Keratinocyte (primary cell): ENCODE measurements at regions not wholly inside any gene's neighbourhood (a gene's known extent, or its start where the extent isn't known, plus 50 kb on each side); places are given as distances from the start of the nearest gene placed in this dataset.
A peak's percentile ranks its signal among the peaks of the same experiment; 100 is the strongest.

Experiments used
- DNase-seq: peaks from one replicate; pipeline ENCODE4 v3.0.0-alpha.2; 2011; ENCODE audit warnings: low read depth, missing footprints, low spot score
- FAIRE-seq: peaks from 2 replicates; lab custom pipeline; 2011; peaks lifted over from hg19 to GRCh38; lab: Jason Lieb, UNC
- H2AFZ ChIP-seq: 2 replicates; pipeline ENCODE4 v1.6.0; 2012; ENCODE audit warnings: low read length, control low read depth, inconsistent platforms; ENCODE audit not compliant: control insufficient read depth
- H3K27ac ChIP-seq: 2 replicates; pipeline ENCODE4 v1.5.1; 2011; ENCODE audit warnings: low read length; ENCODE audit not compliant: control insufficient read depth, insufficient read depth
- H3K27me3 ChIP-seq: 3 replicates; pipeline ENCODE4 v1.6.0; 2011; ENCODE audit warnings: low read length; ENCODE audit not compliant: control insufficient read depth, insufficient read depth; ENCODE audit errors: extremely low read depth
- H3K36me3 ChIP-seq, 2 experiments: 2 replicates in 1 of 2; 3 replicates in 1 of 2; pipeline ENCODE4 v1.5.1; 2011; ENCODE audit warnings: low read length in 2 of 2, mild to moderate bottlenecking in 1 of 2; ENCODE audit not compliant: control insufficient read depth in 2 of 2, insufficient read depth in 2 of 2; ENCODE audit errors: extremely low read depth in 1 of 2
- H3K4me1 ChIP-seq: 3 replicates; pipeline ENCODE4 v1.5.1; 2011; ENCODE audit warnings: low read length; ENCODE audit not compliant: control insufficient read depth, insufficient read depth; ENCODE audit errors: extremely low read depth
- H3K4me2 ChIP-seq: 3 replicates; pipeline ENCODE4 v1.6.0; 2011; ENCODE audit warnings: low read depth, low read length; ENCODE audit not compliant: control insufficient read depth, insufficient read depth; ENCODE audit errors: extremely low read depth
- H3K4me3 ChIP-seq, 3 experiments: fragments of 200-600 bp in 1 of 3; sonication (generic) in 1 of 3; 2 replicates in 2 of 3; 3 replicates in 1 of 3; pipeline ENCODE4 v1.5.1; 2011 to 2016; ENCODE audit warnings: low read length in 3 of 3, mild to moderate bottlenecking in 3 of 3, control low read depth in 2 of 3, inconsistent platforms in 1 of 3, low read depth in 1 of 3, mixed read lengths in 1 of 3, mixed run types in 1 of 3, moderate library complexity in 1 of 3; ENCODE audit not compliant: control insufficient read depth in 2 of 3, insufficient read depth in 2 of 3; ENCODE audit errors: extremely low read depth in 1 of 3
- H3K79me2 ChIP-seq: 2 replicates; pipeline ENCODE4 v1.6.0; 2012; ENCODE audit warnings: low read length; ENCODE audit not compliant: control insufficient read depth, insufficient read depth
- H3K9ac ChIP-seq: 3 replicates; pipeline ENCODE4 v1.6.0; 2011; ENCODE audit warnings: low read length; ENCODE audit not compliant: control insufficient read depth, insufficient read depth; ENCODE audit errors: extremely low read depth
- H3K9me1 ChIP-seq: 3 replicates; pipeline ENCODE4 v1.6.0; 2011; ENCODE audit warnings: low read length; ENCODE audit not compliant: control insufficient read depth, insufficient read depth; ENCODE audit errors: extremely low read depth
- H3K9me3 ChIP-seq: 2 replicates; pipeline ENCODE4 v1.5.1; 2012; ENCODE audit warnings: low read depth, low read length; ENCODE audit not compliant: control insufficient read depth
- H4K20me1 ChIP-seq: 3 replicates; pipeline ENCODE4 v1.6.0; 2011; ENCODE audit warnings: low read length; ENCODE audit not compliant: control insufficient read depth, insufficient read depth; ENCODE audit errors: extremely low read depth
- EZH2 ChIP-seq: IDR thresholded peaks from one replicate; pipeline ENCODE4 v1.6.1; 2012; ENCODE audit warnings: inconsistent platforms, mild to moderate bottlenecking, low read length, moderate library complexity
- dilution Hi-C: fragments of 300-500 bp; cut with MboI; formaldehyde crosslinking; loops from one replicate; pipeline ENCODE4 v1.7.0; 2020; ENCODE audit warnings: low sequenced_read_pairs; ENCODE audit not compliant: extremely low pct_ligation_motif_present
- TF ChIP-seq, protein P1 (sequence below), 3 experiments: IDR thresholded peaks in 1 of 3; conservative IDR thresholded peaks in 1 of 3; optimal IDR thresholded peaks in 1 of 3; 2 replicates in 2 of 3; 3 replicates in 1 of 3; pipeline versions ENCODE3 to v1.5.1; 2011; ENCODE audit warnings: low read length in 3 of 3, mild to moderate bottlenecking in 3 of 3, moderate library complexity in 2 of 3, control low read depth in 1 of 3, inconsistent platforms in 1 of 3; ENCODE audit not compliant: insufficient read depth in 2 of 3; ENCODE audit errors: extremely low read depth in 1 of 3

DNA sequence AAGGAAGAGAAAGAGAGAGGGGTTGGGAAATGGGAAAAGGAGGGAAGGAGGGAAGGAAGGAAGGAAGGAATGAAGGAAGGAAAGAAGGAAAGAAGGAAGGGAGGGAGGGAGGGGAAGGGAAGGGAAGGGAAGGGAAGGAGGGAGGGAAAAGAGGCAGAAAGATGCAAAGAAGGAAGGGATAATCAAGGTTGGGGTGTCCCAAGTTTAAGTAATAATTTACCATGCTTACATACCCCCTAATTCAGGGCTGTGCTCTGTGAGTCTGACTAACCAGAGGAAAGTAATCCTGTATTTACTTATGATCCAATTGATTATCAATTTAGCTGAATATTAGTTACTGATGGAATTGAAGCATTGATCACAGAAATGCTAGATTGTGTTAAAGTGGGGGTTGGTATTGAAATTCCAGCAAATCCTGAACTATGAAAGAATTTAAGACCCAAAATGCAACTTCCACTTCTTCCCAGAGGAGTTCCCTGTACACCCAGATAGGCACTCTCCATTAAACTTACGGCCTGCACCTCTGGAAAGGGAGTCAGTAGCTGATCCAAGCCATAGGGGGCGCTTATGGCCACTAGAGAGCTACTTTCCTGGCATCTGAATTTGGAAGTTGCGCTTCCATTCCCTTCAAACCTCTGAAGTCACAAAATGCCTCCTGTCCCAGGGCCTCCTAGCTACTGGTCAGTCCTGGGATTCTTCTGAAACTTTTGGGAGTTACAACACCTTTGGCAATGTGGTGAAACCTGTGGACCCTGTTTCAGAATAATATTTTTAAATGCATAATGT lies 162.7 kb upstream of the PWP1 start:
- H3K4me3 ChIP-seq = no peak overlapping the region
- H3K4me1 ChIP-seq = peaks cover 3% of the 10 kb centered on the region
- H3K9ac ChIP-seq = no peak overlapping the region
- FAIRE-seq = no peak
- H3K79me2 ChIP-seq = no peaks in the 10 kb centered on the region
- dilution Hi-C loops = no loop called here
- no peak overlapping the region for H3K4me2 ChIP-seq
- no peaks in the 10 kb centered on the region for H3K36me3 ChIP-seq
- H3K9me1 ChIP-seq = no peaks in the 10 kb centered on the region
- TF ChIP-seq, protein P1, sequence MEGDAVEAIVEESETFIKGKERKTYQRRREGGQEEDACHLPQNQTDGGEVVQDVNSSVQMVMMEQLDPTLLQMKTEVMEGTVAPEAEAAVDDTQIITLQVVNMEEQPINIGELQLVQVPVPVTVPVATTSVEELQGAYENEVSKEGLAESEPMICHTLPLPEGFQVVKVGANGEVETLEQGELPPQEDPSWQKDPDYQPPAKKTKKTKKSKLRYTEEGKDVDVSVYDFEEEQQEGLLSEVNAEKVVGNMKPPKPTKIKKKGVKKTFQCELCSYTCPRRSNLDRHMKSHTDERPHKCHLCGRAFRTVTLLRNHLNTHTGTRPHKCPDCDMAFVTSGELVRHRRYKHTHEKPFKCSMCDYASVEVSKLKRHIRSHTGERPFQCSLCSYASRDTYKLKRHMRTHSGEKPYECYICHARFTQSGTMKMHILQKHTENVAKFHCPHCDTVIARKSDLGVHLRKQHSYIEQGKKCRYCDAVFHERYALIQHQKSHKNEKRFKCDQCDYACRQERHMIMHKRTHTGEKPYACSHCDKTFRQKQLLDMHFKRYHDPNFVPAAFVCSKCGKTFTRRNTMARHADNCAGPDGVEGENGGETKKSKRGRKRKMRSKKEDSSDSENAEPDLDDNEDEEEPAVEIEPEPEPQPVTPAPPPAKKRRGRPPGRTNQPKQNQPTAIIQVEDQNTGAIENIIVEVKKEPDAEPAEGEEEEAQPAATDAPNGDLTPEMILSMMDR (optimal IDR thresholded peaks at IDR 0.05 in 1 of 3, IDR thresholded peaks at IDR 0.05 in 1 of 3, conservative IDR thresholded peaks at IDR 0.05 in 1 of 3; ENCODE audit: extremely low read depth in 1 of 3, insufficient read depth in 2 of 3, low read length in 3 of 3) = peak; percentile 15 to 47 (median 39)
- TF ChIP-seq EZH2 = no peak
- no peak overlapping the region for H2AFZ ChIP-seq
- no peak for DNase-seq
- H3K27ac ChIP-seq = no peak overlapping the region
- no peaks in the 10 kb centered on the region for H3K9me3 ChIP-seq
- no peaks in the 10 kb centered on the region for H4K20me1 ChIP-seq
- H3K27me3 ChIP-seq = no peaks in the 10 kb centered on the region

DNA sequence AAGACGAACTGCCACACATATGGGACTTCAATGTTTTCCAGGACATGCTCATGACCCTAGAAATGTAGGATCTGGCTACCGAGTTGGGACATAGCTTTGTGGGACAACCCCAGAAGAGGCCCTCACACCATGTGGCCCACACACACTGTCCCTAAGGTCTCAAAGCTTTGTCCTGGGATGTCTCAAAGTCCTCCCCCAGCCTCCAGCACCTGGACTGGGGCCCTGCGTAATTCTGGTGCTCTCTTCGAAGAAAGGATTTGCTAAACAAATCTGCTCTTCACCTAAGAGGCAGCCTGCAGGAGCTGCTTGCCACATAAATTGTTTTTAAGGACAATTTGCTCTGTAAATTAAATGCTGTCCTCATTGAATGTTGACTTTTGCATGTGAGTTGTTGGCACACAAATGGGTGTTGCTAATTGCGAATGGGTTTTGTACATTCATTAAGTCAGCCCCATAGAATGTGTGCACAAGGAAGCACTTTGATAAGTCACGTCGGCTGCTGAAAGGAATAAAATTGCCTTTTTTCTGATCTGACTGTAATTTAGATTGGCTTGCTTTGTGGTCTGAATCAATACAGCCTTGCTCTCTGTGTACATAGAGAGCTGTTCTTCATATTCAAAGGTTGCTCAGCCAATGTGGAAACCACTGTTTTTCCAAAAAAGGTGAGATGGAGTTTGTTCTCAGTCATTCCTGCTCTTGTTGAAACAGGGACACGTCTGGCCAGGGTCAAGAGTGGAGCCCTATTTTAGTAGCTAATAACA lies 161.6 kb upstream of the PWP1 start:
- Histone ChIP-seq H3K4me2 (no peak overlapping the region), H3K36me3 (no peaks in the 10 kb centered on the region), H3K9ac (no peak overlapping the region), H3K27me3 (no peaks in the 10 kb centered on the region), H4K20me1 (no peaks in the 10 kb centered on the region), H3K4me3 (no peak overlapping the region), H3K79me2 (peaks cover 3% of the 10 kb centered on the region), H3K9me3 (no peaks in the 10 kb centered on the region), H2AFZ (no peak overlapping the region), H3K9me1 (no peaks in the 10 kb centered on the region), H3K4me1 (peaks cover 2% of the 10 kb centered on the region), H3K27ac (no peak overlapping the region)
- FAIRE-seq (no peak), DNase-seq (no peak)
- dilution Hi-C loops = no loop called here
- TF ChIP-seq EZH2 = no peak
- TF ChIP-seq, protein P1 (optimal IDR thresholded peaks at IDR 0.05 in 1 of 3, IDR thresholded peaks at IDR 0.05 in 1 of 3, conservative IDR thresholded peaks at IDR 0.05 in 1 of 3; ENCODE audit: extremely low read depth in 1 of 3, insufficient read depth in 2 of 3, low read length in 3 of 3) = no peak
